Peyer's patch (tissue), 4 donors: ENCODE measurements at regions not wholly inside any gene's neighbourhood (a gene's known extent, or its start where the extent isn't known, plus 50 kb on each side); places are given as distances from the start of the nearest gene placed in this dataset.
"Not testable (repeated sequence)": the region's sequence is repeated elsewhere in the genome, so short reads cannot be mapped to it uniquely, and the experiment has no call there.

Source experiments
- DNase-seq, 3 donors: peaks; one replicate each; pipeline ENCODE4 v3.0.0-alpha.2; 2017 to 2019
- H3K27ac ChIP-seq, 4 donors: fragments of 200-600 bp; sonication (generic); one replicate each; pipeline ENCODE4 v1.5.1; 2016 to 2019
- H3K27me3 ChIP-seq, 2 donors: fragments of 200-600 bp; sonication (generic); one replicate each; pipeline ENCODE4 v1.5.1; 2019
- H3K36me3 ChIP-seq, 3 donors: fragments of 200-600 bp; sonication (generic); one replicate each; pipeline ENCODE4 v1.5.1; 2016 to 2019
- H3K4me1 ChIP-seq, 4 donors: fragments of 200-600 bp; sonication (generic); one replicate each; pipeline ENCODE4 v1.5.1; 2016 to 2019
- H3K4me3 ChIP-seq, 4 donors: fragments of 200-600 bp; sonication (generic); 1 replicate in 3 of 4; 2 replicates in 1 of 4; pipeline ENCODE4 v1.5.1; 2016 to 2019; ENCODE audit warnings: mild to moderate bottlenecking in 1 of 4
- H3K9me3 ChIP-seq, 4 donors: fragments of 200-600 bp; sonication (generic); one replicate each; pipeline ENCODE4 v1.5.1; 2016 to 2019; ENCODE audit warnings: mild to moderate bottlenecking in 1 of 4
- POLR2A ChIP-seq, 2 donors: fragments of 450-650 bp; IDR thresholded peaks; one replicate each; pipeline ENCODE4 v1.5.1; 2017; ENCODE audit warnings: antibody characterized with exemption in 2 of 2, mild to moderate bottlenecking in 2 of 2, moderate library complexity in 2 of 2
- TF ChIP-seq, protein P1 (sequence below), 6 experiments: fragments of 450-650 bp in 4 of 6; fragments of 200-600 bp in 2 of 6; sonication (generic) in 1 of 6; IDR thresholded peaks; one replicate each; pipeline ENCODE4 v1.5.1; 2017 to 2019; ENCODE audit warnings: antibody characterized with exemption in 6 of 6, mild to moderate bottlenecking in 3 of 6, moderate library complexity in 1 of 6

DNA sequence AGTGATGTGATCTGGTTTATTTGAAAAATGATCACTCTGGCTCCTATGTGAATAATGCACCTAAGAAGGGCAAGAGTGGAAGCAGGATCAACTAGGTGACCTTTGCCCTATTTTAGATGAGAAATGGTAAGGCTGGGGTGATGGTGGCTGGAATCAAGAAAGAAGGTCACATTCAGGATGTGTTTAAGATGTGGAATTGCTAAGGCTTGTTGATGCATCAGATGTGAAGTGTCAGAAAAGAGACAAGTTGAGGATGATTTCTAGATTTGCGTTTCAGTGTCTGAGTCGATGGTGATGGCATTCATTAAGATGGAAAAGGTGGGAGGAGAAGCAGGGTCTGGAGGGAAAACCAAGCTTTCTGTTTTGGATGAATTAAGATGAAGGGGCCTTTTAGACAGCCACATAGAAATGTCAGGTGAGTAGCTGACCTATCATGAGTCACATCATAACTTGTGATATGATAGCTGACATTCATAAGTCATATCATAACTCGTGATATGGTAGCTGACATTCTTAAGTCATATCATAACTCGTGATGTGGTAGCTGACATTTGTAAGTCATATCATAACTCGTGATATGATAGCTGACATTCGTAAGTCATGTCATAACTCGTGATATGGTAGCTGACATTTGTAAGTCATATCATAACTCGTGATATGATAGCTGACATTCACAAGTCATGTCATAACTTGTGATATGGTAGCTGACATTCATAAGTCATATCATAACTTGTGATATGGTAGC lies 101.2 kb upstream of the SEC11C start:
- TF ChIP-seq, protein P1, sequence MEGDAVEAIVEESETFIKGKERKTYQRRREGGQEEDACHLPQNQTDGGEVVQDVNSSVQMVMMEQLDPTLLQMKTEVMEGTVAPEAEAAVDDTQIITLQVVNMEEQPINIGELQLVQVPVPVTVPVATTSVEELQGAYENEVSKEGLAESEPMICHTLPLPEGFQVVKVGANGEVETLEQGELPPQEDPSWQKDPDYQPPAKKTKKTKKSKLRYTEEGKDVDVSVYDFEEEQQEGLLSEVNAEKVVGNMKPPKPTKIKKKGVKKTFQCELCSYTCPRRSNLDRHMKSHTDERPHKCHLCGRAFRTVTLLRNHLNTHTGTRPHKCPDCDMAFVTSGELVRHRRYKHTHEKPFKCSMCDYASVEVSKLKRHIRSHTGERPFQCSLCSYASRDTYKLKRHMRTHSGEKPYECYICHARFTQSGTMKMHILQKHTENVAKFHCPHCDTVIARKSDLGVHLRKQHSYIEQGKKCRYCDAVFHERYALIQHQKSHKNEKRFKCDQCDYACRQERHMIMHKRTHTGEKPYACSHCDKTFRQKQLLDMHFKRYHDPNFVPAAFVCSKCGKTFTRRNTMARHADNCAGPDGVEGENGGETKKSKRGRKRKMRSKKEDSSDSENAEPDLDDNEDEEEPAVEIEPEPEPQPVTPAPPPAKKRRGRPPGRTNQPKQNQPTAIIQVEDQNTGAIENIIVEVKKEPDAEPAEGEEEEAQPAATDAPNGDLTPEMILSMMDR (IDR thresholded peaks at IDR 0.05): no peak
- no peak for TF ChIP-seq POLR2A (IDR thresholded peaks at IDR 0.05)
- Histone ChIP-seq H3K4me3 (no peak overlapping the region), H3K9me3 (no peaks in the 10 kb centered on the region), H3K36me3 (no peaks in the 10 kb centered on the region), H3K27me3 (no peaks in the 10 kb centered on the region), H3K4me1 (no peaks in the 10 kb centered on the region), H3K27ac (no peak overlapping the region)
- no peak for DNase-seq

DNA sequence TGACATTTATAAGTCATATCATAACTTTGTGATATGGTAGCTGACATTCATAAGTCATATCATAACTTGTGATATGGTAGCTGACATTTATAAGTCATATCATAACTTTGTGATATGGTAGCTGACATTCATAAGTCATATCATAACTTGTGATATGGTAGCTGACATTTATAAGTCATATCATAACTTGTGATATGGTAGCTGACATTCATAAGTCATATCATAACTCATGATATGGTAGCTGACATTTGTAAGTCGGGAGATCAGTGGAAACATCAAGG lies 100.7 kb upstream of the SEC11C start:
- H3K36me3 ChIP-seq, DNase-seq, H3K9me3 ChIP-seq, H3K27me3 ChIP-seq, H3K27ac ChIP-seq, H3K4me3 ChIP-seq, H3K4me1 ChIP-seq: not testable (repeated sequence)

DNA sequence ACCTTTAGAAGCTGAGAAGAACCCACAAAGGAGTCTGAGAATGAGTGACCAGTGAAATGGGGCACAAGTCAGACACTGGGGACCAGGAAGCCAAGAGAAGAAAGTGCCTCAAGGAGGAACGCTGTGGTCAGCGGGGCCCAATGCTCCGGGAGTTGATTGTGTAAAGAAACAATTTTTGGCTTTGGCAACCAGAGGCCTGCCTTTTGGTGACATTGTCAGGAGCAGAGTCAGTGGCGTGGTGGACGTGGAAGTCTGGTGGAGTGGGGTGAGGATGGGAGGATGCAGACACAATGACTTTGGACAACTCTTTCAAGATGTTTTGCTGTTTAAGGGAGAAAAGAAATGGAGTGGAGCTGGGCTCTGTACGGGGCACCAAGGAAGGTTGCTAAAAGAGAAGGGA lies 100.2 kb upstream of the SEC11C start:
- Histone ChIP-seq H3K27ac (no peak overlapping the region), H3K27me3 (no peaks in the 10 kb centered on the region), H3K9me3 (no peaks in the 10 kb centered on the region), H3K4me1 (no peaks in the 10 kb centered on the region), H3K4me3 (no peak overlapping the region), H3K36me3 (no peaks in the 10 kb centered on the region)
- DNase-seq: no peak
- TF ChIP-seq POLR2A (IDR thresholded peaks at IDR 0.05): no peak
- TF ChIP-seq, protein P1 (IDR thresholded peaks at IDR 0.05): no peak

DNA sequence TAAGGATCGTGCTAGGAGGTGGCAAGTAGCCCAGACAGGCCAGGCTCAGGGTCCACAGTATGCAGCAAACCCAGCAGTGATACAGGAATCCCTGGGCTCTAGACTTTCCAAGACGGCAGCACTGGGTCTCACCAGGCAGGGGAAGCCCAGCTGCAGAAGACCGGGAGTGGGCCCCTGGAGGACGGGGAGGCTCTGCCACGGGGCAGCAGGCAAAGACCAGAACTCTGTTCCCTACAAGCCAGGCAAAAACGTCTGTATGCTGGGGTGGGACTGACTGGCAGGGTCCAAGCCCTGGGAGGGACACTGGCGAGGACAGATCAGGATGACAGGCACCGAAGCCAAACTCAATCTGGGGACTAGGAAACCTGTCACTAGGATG lies 98.9 kb upstream of the SEC11C start:
- Histone ChIP-seq H3K9me3 (no peaks in the 10 kb centered on the region), H3K36me3 (no peaks in the 10 kb centered on the region), H3K27me3 (no peaks in the 10 kb centered on the region), H3K4me3 (no peak overlapping the region), H3K4me1 (no peaks in the 10 kb centered on the region), H3K27ac (no peak overlapping the region)
- no peak for DNase-seq
- TF ChIP-seq POLR2A (IDR thresholded peaks at IDR 0.05): no peak
- TF ChIP-seq, protein P1 (IDR thresholded peaks at IDR 0.05): no peak

DNA sequence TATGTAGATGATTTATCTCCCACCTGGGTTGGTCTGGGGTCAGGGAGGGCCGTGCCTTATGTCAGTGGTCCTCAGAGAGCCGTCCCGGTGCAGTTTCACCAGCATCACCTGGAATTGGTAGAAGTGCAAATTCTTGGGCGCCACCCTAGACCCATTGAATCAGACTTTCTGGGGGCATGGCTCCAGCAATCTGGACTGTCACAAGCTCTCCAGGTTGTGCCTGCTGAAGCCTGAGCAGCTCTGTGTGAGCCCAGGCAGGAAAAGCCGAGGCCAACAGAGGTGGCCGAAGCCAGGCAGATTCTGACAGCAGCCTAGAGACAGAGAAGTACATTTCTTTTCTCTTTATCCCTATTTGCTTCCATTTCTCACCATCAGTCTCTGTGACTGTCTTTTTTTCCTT lies 98.4 kb upstream of the SEC11C start:
- no peak for TF ChIP-seq POLR2A (IDR thresholded peaks at IDR 0.05)
- TF ChIP-seq, protein P1 (IDR thresholded peaks at IDR 0.05): no peak
- Histone ChIP-seq H3K27ac (no peak overlapping the region), H3K27me3 (no peaks in the 10 kb centered on the region), H3K36me3 (no peaks in the 10 kb centered on the region), H3K4me3 (no peak overlapping the region), H3K4me1 (no peaks in the 10 kb centered on the region), H3K9me3 (no peaks in the 10 kb centered on the region)
- DNase-seq: no peak

DNA sequence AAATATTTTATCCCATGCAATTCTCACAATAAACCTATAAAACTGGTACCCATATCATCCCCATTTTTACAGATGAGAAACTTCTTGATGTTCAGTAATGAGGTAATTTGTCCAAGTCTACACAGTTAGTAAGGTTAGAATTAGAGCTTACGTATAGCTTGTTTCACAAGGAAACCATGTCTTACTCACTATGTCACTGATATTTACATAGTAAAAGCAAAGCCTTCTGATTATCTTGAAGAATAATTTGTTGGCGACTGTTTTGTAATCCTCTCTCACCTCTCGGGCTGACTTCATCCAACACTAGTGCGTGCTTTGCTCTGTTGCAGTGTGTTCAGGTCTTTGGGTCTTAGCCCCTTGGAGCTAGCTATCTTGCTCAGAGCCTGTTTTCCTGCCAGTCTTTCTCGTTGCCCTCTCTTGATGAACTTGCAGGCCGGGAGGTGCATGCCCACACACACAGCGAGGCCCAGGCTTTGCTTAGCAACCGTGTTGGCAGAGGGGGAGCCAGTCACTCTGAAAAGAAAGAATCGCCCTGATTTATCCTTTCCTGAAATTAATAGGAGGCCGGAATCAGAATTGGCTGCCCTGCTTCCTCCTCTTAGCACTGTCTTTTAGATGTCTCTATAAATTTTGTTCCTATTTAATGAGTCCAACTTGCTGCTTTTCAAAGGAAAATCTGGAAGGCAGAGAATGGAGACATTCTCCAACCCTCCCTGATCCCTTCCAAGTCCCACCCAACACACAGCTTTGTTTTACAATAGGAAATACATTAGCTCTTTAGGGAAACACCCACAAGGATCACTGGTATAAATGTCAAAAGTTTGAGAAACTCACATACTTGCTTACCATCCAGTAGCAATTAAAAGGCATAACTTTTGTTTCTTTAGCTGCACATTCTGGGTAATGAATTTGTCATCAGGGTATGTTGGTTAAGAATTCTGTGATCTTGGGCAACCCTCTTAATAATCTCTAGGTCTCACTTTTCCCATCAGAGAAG lies 97.6 kb upstream of the SEC11C start:
- no peak overlapping the region for H3K4me3 ChIP-seq
- no peak overlapping the region for H3K27ac ChIP-seq
- no peak for DNase-seq
- H3K27me3 ChIP-seq: no peaks in the 10 kb centered on the region
- no peaks in the 10 kb centered on the region for H3K36me3 ChIP-seq
- H3K4me1 ChIP-seq: no peaks in the 10 kb centered on the region
- TF ChIP-seq, protein P1 (IDR thresholded peaks at IDR 0.05): no peak
- TF ChIP-seq POLR2A (IDR thresholded peaks at IDR 0.05): no peak
- no peaks in the 10 kb centered on the region for H3K9me3 ChIP-seq
